ENCODE measurements at regions not wholly inside any gene's neighbourhood (a gene's known extent, or its start where the extent isn't known, plus 50 kb on each side); places are given as distances from the start of the nearest gene placed in this dataset.

- DNase-seq (ENCODE audit: low read depth) = no peak
- no peak for TF ChIP-seq CTCF (IDR thresholded peaks at IDR 0.05; ENCODE audit: low read length, missing control alignments)
- H3K4me3 ChIP-seq (replicated peaks; ENCODE audit: low read depth, low read length) = no peak overlapping the region
Observed at GRCh38 chr1:193456811-193457280, 270.4 kb upstream of the B3GALT2 start.

GRCh38 chr1:193451606-193452005 is 265.2 kb upstream of the B3GALT2 start:
- DNase-seq (ENCODE audit: low read depth) = no peak
- no peak for TF ChIP-seq CTCF (IDR thresholded peaks at IDR 0.05; ENCODE audit: low read length, missing control alignments)
- no peak overlapping the region for H3K4me3 ChIP-seq (replicated peaks; ENCODE audit: low read depth, low read length)

- H3K4me3 ChIP-seq (replicated peaks; ENCODE audit: low read depth, low read length) = no peak overlapping the region
- no peak for TF ChIP-seq CTCF (IDR thresholded peaks at IDR 0.05; ENCODE audit: low read length, missing control alignments)
- DNase-seq (ENCODE audit: low read depth) = no peak
Observed at GRCh38 chr1:193451001-193451400, 264.6 kb upstream of the B3GALT2 start.

GRCh38 chr1:193448682-193449461 is 262.5 kb upstream of the B3GALT2 start:
- no peak overlapping the region for H3K4me3 ChIP-seq (replicated peaks; ENCODE audit: low read depth, low read length)
- TF ChIP-seq CTCF (IDR thresholded peaks at IDR 0.05; ENCODE audit: low read length, missing control alignments) = no peak
- no peak for DNase-seq (ENCODE audit: low read depth)

GRCh38 chr1:193443886-193444285 is 257.5 kb upstream of the B3GALT2 start:
- H3K4me3 ChIP-seq (replicated peaks; ENCODE audit: low read depth, low read length) = no peak overlapping the region
- no peak for DNase-seq (ENCODE audit: low read depth)
- TF ChIP-seq CTCF (IDR thresholded peaks at IDR 0.05; ENCODE audit: low read length, missing control alignments) = no peak

- no peak for DNase-seq (ENCODE audit: low read depth)
- no peak for TF ChIP-seq CTCF (IDR thresholded peaks at IDR 0.05; ENCODE audit: low read length, missing control alignments)
Observed at GRCh38 chr1:193438771-193439170, 252.4 kb upstream of the B3GALT2 start.

GRCh38 chr1:193438312-193438711 is 251.9 kb upstream of the B3GALT2 start:
- DNase-seq (ENCODE audit: low read depth) = no peak
- H3K4me3 ChIP-seq (replicated peaks; ENCODE audit: low read depth, low read length) = no peak overlapping the region
- TF ChIP-seq CTCF (IDR thresholded peaks at IDR 0.05; ENCODE audit: low read length, missing control alignments) = no peak

More at GRCh38 chr1:193438771-193439170, 252.4 kb upstream of the B3GALT2 start:
- no peak overlapping the region for H3K4me3 ChIP-seq (replicated peaks; ENCODE audit: low read depth, low read length)
